Fibroblast of skin of left biceps (primary cell): ENCODE measurements at regions not wholly inside any gene's neighbourhood (a gene's known extent, or its start where the extent isn't known, plus 50 kb on each side); places are given as distances from the start of the nearest gene placed in this dataset.

ENCODE experiments used
- DNase-seq, 2 experiments: peaks; one replicate each; pipeline ENCODE4 v3.0.0-alpha.2; 2013; ENCODE audit warnings: low read depth in 2 of 2

- DNase-seq, result no peak
Measured at GRCh38 chr12:92466391-92467305, 236.1 kb upstream of the PLEKHG7 start.

- no peak for DNase-seq
Measured at GRCh38 chr12:92465786-92466295, 236.9 kb upstream of the PLEKHG7 start.

- no peak for DNase-seq
Measured at GRCh38 chr12:92464911-92465310, 237.9 kb upstream of the PLEKHG7 start.

GRCh38 chr12:92463171-92463570, 239.6 kb upstream of the PLEKHG7 start:
- no peak for DNase-seq

- DNase-seq, result no peak
Measured at GRCh38 chr12:92462527-92462926, 240.3 kb upstream of the PLEKHG7 start.

GRCh38 chr12:92462049-92462448, 240.7 kb upstream of the PLEKHG7 start:
- no peak for DNase-seq

- no peak for DNase-seq
Measured at GRCh38 chr12:92459850-92460249, 242.9 kb upstream of the PLEKHG7 start.

- DNase-seq, result no peak
Measured at GRCh38 chr12:92458996-92459395, 243.8 kb upstream of the PLEKHG7 start.

- no peak for DNase-seq
Measured at GRCh38 chr12:92457458-92458180, 245.2 kb upstream of the PLEKHG7 start.

GRCh38 chr12:92452763-92453162, 250.0 kb upstream of the PLEKHG7 start:
- DNase-seq, result no peak

- DNase-seq, result no peak
Measured at GRCh38 chr12:92446083-92446460, 256.7 kb upstream of the PLEKHG7 start.

GRCh38 chr12:92445253-92446082, 257.3 kb upstream of the PLEKHG7 start:
- DNase-seq, result no peak

GRCh38 chr12:92444763-92445162, 258.0 kb upstream of the PLEKHG7 start:
- DNase-seq, result no peak

GRCh38 chr12:92442782-92443181, 260.0 kb upstream of the PLEKHG7 start:
- no peak for DNase-seq

GRCh38 chr12:92440072-92440471, 262.7 kb upstream of the PLEKHG7 start:
- no peak for DNase-seq

GRCh38 chr12:92439420-92439805, 263.4 kb upstream of the PLEKHG7 start:
- DNase-seq, result no peak

GRCh38 chr12:92438641-92439419, 264.0 kb upstream of the PLEKHG7 start:
- no peak for DNase-seq

GRCh38 chr12:92437452-92437851, 265.3 kb upstream of the PLEKHG7 start:
- DNase-seq, result no peak

- DNase-seq, result no peak
Measured at GRCh38 chr12:92436856-92437255, 265.9 kb upstream of the PLEKHG7 start.

- no peak for DNase-seq
Measured at GRCh38 chr12:92434607-92435025, 268.2 kb upstream of the PLEKHG7 start.
